NB4 (cell line): ENCODE measurements at regions not wholly inside any gene's neighbourhood (a gene's known extent, or its start where the extent isn't known, plus 50 kb on each side); places are given as distances from the start of the nearest gene placed in this dataset.
A peak's percentile ranks its signal among the peaks of the same experiment; 100 is the strongest.

ENCODE experiments used
- POLR2A ChIP-seq: IDR thresholded peaks from 2 replicates; pipeline ENCODE4 v1.6.1; 2011; ENCODE audit warnings: mild to moderate bottlenecking; ENCODE audit not compliant: insufficient read length; ENCODE audit errors: extremely low read depth
- TF ChIP-seq, protein P1 (sequence below): IDR thresholded peaks from one replicate; pipeline ENCODE4 v1.5.1; 2012; ENCODE audit warnings: low read depth, low read length

DNA sequence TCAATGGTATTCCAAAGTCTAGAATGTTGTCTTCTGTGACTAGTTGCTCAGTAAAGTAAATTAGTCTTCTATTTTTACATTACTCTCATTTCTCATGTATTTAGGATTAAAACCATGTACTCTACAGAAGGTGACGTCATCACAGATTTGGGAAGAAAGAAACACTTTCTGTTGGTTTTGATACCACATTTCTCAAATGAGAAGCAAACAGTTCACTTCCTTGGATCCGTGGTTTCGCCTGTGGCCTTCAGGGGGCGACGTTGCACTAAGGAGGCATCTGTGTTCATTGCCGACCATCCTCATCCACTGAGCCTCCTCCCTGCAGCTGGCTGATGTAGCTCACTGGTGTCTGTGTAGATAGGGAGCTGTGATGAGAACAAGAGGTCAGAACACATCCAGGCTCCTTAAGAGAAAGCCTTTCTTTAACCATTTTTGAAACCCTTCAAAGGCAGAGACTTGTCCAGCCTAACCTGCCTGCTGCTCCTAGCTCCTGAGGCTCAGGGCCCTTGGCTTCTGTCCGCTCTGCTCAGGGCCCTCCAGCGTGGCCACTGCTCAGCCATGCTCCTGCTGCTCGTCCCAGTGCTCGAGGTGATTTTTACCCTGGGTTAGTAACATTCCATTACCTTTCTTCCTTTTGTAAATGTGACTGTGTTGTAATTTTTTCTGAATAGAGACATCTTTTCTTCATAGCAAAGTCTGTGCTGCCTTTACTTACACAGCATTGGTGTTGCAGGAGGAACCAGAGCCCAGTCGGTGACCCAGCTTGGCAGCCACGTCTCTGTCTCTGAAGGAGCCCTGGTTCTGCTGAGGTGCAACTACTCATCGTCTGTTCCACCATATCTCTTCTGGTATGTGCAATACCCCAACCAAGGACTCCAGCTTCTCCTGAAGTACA, 220.6 kb upstream of the OR4E1 start:
- TF ChIP-seq POLR2A, result no peak
- TF ChIP-seq, protein P1, sequence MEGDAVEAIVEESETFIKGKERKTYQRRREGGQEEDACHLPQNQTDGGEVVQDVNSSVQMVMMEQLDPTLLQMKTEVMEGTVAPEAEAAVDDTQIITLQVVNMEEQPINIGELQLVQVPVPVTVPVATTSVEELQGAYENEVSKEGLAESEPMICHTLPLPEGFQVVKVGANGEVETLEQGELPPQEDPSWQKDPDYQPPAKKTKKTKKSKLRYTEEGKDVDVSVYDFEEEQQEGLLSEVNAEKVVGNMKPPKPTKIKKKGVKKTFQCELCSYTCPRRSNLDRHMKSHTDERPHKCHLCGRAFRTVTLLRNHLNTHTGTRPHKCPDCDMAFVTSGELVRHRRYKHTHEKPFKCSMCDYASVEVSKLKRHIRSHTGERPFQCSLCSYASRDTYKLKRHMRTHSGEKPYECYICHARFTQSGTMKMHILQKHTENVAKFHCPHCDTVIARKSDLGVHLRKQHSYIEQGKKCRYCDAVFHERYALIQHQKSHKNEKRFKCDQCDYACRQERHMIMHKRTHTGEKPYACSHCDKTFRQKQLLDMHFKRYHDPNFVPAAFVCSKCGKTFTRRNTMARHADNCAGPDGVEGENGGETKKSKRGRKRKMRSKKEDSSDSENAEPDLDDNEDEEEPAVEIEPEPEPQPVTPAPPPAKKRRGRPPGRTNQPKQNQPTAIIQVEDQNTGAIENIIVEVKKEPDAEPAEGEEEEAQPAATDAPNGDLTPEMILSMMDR, result peak; percentile 40
